ENCODE measurements at regions not wholly inside any gene's neighbourhood (a gene's known extent, or its start where the extent isn't known, plus 50 kb on each side); places are given as distances from the start of the nearest gene placed in this dataset.

GRCh38 chr4:188197566-188197965 lies 58.3 kb downstream of the TRIML1 start:
- DNase-seq: no peak

- no peak for DNase-seq
These were observed 59.9 kb downstream of the TRIML1 start for GRCh38 chr4:188198982-188199792.

GRCh38 chr4:188201851-188202250 lies 62.6 kb downstream of the TRIML1 start:
- DNase-seq: no peak

GRCh38 chr4:188206783-188207182 lies 67.5 kb downstream of the TRIML1 start:
- DNase-seq: no peak

GRCh38 chr4:188214861-188215260 lies 75.6 kb downstream of the TRIML1 start:
- DNase-seq: no peak

- DNase-seq: no peak
These were observed 79.2 kb downstream of the TRIML1 start for GRCh38 chr4:188218392-188218791.

- no peak for DNase-seq
These were observed 80.8 kb downstream of the TRIML1 start for GRCh38 chr4:188220006-188220405.

- DNase-seq: no peak
These were observed 81.8 kb downstream of the TRIML1 start for GRCh38 chr4:188221090-188221489.

- DNase-seq: no peak
These were observed 89.0 kb downstream of the TRIML1 start for GRCh38 chr4:188228279-188228678.

GRCh38 chr4:188232428-188232827 lies 93.2 kb downstream of the TRIML1 start:
- DNase-seq: no peak

GRCh38 chr4:188242041-188242440 lies 102.8 kb downstream of the TRIML1 start:
- no peak for DNase-seq

- DNase-seq: no peak
These were observed 106.4 kb downstream of the TRIML1 start for GRCh38 chr4:188245651-188246050.

- no peak for DNase-seq
These were observed 107.2 kb downstream of the TRIML1 start for GRCh38 chr4:188246488-188246887.

- no peak for DNase-seq
These were observed 115.0 kb downstream of the TRIML1 start for GRCh38 chr4:188254211-188254610.

- no peak for DNase-seq
These were observed 123.2 kb downstream of the TRIML1 start for GRCh38 chr4:188262464-188262863.

- no peak for DNase-seq
These were observed 124.1 kb downstream of the TRIML1 start for GRCh38 chr4:188263321-188263720.

GRCh38 chr4:188266386-188266785 lies 127.1 kb downstream of the TRIML1 start:
- no peak for DNase-seq

- no peak for DNase-seq
These were observed 129.1 kb downstream of the TRIML1 start for GRCh38 chr4:188268131-188268908.

- no peak for DNase-seq
These were observed 131.2 kb downstream of the TRIML1 start for GRCh38 chr4:188270273-188271069.

GRCh38 chr4:188275686-188276085 lies 136.4 kb downstream of the TRIML1 start:
- no peak for DNase-seq

- DNase-seq: no peak
These were observed 139.9 kb downstream of the TRIML1 start for GRCh38 chr4:188279184-188279583.

GRCh38 chr4:188282471-188283232 lies 143.4 kb downstream of the TRIML1 start:
- no peak for DNase-seq

All from NCI-H2171 treated with DMSO at 0.1 percent for 48 hours (cell line).